ENCODE measurements at regions not wholly inside any gene's neighbourhood (a gene's known extent, or its start where the extent isn't known, plus 50 kb on each side); places are given as distances from the start of the nearest gene placed in this dataset.

- Histone ChIP-seq H3K4me1 (ENCODE audit: insufficient read depth, low read length, poor library complexity, severe bottlenecking) (no peaks in the 10 kb centered on the region), H3K4me2 (ENCODE audit: low read depth, low read length, poor library complexity, severe bottlenecking) (no peak overlapping the region), H3K4me3 (ENCODE audit: low read length, poor library complexity, severe bottlenecking) (no peak overlapping the region), H3K9me3 (ENCODE audit: insufficient read depth, low read depth, low read length) (no peaks in the 10 kb centered on the region), H4K20me1 (ENCODE audit: insufficient read depth, low read length, poor library complexity, severe bottlenecking) (no peaks in the 10 kb centered on the region), H3F3A (ENCODE audit: low read depth) (no peaks in the 10 kb centered on the region), H3K9ac (ENCODE audit: low read depth, low read length, poor library complexity, severe bottlenecking) (no peak overlapping the region), H3K9me2 (replicated peaks; ENCODE audit: low read depth, low read length) (no peaks in the 10 kb centered on the region), H3K36me3 (ENCODE audit: insufficient read depth, low read length) (no peaks in the 10 kb centered on the region), H3K79me2 (ENCODE audit: insufficient read depth, low read length) (no peaks in the 10 kb centered on the region), H3K27me3 (ENCODE audit: insufficient read depth, low read length, poor library complexity, severe bottlenecking) (no peaks in the 10 kb centered on the region), H2AFZ (ENCODE audit: low read length) (no peak overlapping the region)
- TF ChIP-seq CTCF (conservative IDR thresholded peaks at IDR 0.05; ENCODE audit: low read length) (no peak), EZH2phosphoT487 (IDR thresholded peaks at IDR 0.05; ENCODE audit: borderline replicate concordance) (no peak)
Measured at GRCh38 chr2:7356909-7357584, 439.8 kb downstream of the RNF144A start.

- H3K4me3 ChIP-seq (ENCODE audit: low read length, poor library complexity, severe bottlenecking) = no peak overlapping the region
- no peak overlapping the region for H3K4me2 ChIP-seq (ENCODE audit: low read depth, low read length, poor library complexity, severe bottlenecking)
- H4K20me1 ChIP-seq (ENCODE audit: insufficient read depth, low read length, poor library complexity, severe bottlenecking) = no peaks in the 10 kb centered on the region
- H3K9ac ChIP-seq (ENCODE audit: low read depth, low read length, poor library complexity, severe bottlenecking) = no peak overlapping the region
- H3K9me3 ChIP-seq (ENCODE audit: insufficient read depth, low read depth, low read length) = no peaks in the 10 kb centered on the region
- no peaks in the 10 kb centered on the region for H3F3A ChIP-seq (ENCODE audit: low read depth)
- H2AFZ ChIP-seq (ENCODE audit: low read length) = no peak overlapping the region
- H3K27me3 ChIP-seq (ENCODE audit: insufficient read depth, low read length, poor library complexity, severe bottlenecking) = no peaks in the 10 kb centered on the region
- TF ChIP-seq CTCF (conservative IDR thresholded peaks at IDR 0.05; ENCODE audit: low read length) (no peak), EZH2phosphoT487 (IDR thresholded peaks at IDR 0.05; ENCODE audit: borderline replicate concordance) (no peak)
- no peaks in the 10 kb centered on the region for H3K9me2 ChIP-seq (replicated peaks; ENCODE audit: low read depth, low read length)
- H3K79me2 ChIP-seq (ENCODE audit: insufficient read depth, low read length) = no peaks in the 10 kb centered on the region
- H3K36me3 ChIP-seq (ENCODE audit: insufficient read depth, low read length) = no peaks in the 10 kb centered on the region
- no peaks in the 10 kb centered on the region for H3K4me1 ChIP-seq (ENCODE audit: insufficient read depth, low read length, poor library complexity, severe bottlenecking)
Measured at GRCh38 chr2:7357993-7358392, 440.8 kb downstream of the RNF144A start.

GRCh38 chr2:7358865-7359447 is 441.7 kb downstream of the RNF144A start:
- Histone ChIP-seq H2AFZ (ENCODE audit: low read length) (no peak overlapping the region), H3K27me3 (ENCODE audit: insufficient read depth, low read length, poor library complexity, severe bottlenecking) (no peaks in the 10 kb centered on the region), H4K20me1 (ENCODE audit: insufficient read depth, low read length, poor library complexity, severe bottlenecking) (no peaks in the 10 kb centered on the region), H3K9ac (ENCODE audit: low read depth, low read length, poor library complexity, severe bottlenecking) (no peak overlapping the region), H3K9me2 (replicated peaks; ENCODE audit: low read depth, low read length) (no peaks in the 10 kb centered on the region), H3K36me3 (ENCODE audit: insufficient read depth, low read length) (no peaks in the 10 kb centered on the region), H3K4me3 (ENCODE audit: low read length, poor library complexity, severe bottlenecking) (no peak overlapping the region), H3K4me2 (ENCODE audit: low read depth, low read length, poor library complexity, severe bottlenecking) (no peak overlapping the region), H3K79me2 (ENCODE audit: insufficient read depth, low read length) (no peaks in the 10 kb centered on the region), H3K4me1 (ENCODE audit: insufficient read depth, low read length, poor library complexity, severe bottlenecking) (no peaks in the 10 kb centered on the region), H3F3A (ENCODE audit: low read depth) (no peaks in the 10 kb centered on the region), H3K9me3 (ENCODE audit: insufficient read depth, low read depth, low read length) (no peaks in the 10 kb centered on the region)
- TF ChIP-seq CTCF (conservative IDR thresholded peaks at IDR 0.05; ENCODE audit: low read length) (no peak), EZH2phosphoT487 (IDR thresholded peaks at IDR 0.05; ENCODE audit: borderline replicate concordance) (no peak)

Measured in Loucy (cell line).